ENCODE measurements at regions not wholly inside any gene's neighbourhood (a gene's known extent, or its start where the extent isn't known, plus 50 kb on each side); places are given as distances from the start of the nearest gene placed in this dataset.

DNA sequence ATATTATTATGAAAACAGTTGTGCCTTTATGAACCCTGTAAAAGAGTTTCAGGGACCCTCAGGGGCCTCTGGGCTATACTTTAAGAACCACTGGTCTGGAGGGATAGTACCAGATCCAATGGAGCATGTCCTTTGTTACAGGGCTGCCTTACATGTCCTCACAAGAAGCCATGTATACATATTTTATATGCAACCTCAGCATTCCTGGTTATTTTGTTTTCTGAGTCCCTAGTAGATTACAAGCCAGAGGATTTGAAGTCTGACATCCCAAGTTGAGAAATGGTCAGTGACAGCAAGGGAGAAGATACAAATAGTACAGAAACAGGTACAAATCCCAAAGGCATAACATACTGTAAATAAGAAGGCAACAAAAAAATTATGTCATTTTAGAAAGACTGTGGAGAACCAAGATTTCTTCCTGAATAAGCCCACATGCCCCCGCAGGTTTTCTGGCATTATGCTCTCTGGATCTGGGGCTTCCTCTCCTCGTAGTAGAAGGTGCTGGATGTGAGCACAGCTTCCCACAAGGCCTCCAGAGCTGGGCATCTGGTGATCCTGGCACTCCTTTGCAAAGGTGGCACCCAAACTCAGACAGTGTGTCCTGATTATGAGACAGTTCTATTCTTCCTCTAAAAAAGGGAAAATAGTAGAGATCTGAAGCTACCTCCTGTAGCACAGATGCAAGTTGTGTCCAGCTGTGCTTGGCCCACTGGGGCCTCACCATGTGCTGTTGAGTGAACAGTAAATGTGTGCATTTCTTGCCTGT, 114.0 kb downstream of the NR1D2 start:
- no peak overlapping the region for H3K9ac ChIP-seq (ENCODE audit: insufficient read depth in 1 of 2, low read length in 2 of 2)
- H3K27ac ChIP-seq (ENCODE audit: low read depth in 1 of 2, low read length in 1 of 2), result peak overlapping the region in 1 of 2 donors; percentile 86
- H3K4me3 ChIP-seq, result no peak overlapping the region
- TF ChIP-seq, protein P1, sequence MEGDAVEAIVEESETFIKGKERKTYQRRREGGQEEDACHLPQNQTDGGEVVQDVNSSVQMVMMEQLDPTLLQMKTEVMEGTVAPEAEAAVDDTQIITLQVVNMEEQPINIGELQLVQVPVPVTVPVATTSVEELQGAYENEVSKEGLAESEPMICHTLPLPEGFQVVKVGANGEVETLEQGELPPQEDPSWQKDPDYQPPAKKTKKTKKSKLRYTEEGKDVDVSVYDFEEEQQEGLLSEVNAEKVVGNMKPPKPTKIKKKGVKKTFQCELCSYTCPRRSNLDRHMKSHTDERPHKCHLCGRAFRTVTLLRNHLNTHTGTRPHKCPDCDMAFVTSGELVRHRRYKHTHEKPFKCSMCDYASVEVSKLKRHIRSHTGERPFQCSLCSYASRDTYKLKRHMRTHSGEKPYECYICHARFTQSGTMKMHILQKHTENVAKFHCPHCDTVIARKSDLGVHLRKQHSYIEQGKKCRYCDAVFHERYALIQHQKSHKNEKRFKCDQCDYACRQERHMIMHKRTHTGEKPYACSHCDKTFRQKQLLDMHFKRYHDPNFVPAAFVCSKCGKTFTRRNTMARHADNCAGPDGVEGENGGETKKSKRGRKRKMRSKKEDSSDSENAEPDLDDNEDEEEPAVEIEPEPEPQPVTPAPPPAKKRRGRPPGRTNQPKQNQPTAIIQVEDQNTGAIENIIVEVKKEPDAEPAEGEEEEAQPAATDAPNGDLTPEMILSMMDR (IDR thresholded peaks at IDR 0.05; ENCODE audit: control extremely low read depth, extremely low read depth), result no peak
- ATAC-seq (ENCODE audit: insufficient read depth, low FRiP score) (no peak), DNase-seq (no peak)
- H3K9me3 ChIP-seq (ENCODE audit: control insufficient read depth in 4 of 4, insufficient read depth in 3 of 4, low read length in 3 of 4), result no peaks in the 10 kb centered on the region
- H3K27me3 ChIP-seq (ENCODE audit: control insufficient read depth in 3 of 3, insufficient read depth in 3 of 3, low read length in 2 of 3), result no peaks in the 10 kb centered on the region
- H3K36me3 ChIP-seq (ENCODE audit: control insufficient read depth in 4 of 4, insufficient read depth in 4 of 4, low read length in 4 of 4), result no peaks in the 10 kb centered on the region
- peaks cover 0 to 6% (median 0%) of the 10 kb centered on the region in 5 donors for H3K4me1 ChIP-seq (ENCODE audit: control insufficient read depth in 5 of 5, insufficient read depth in 5 of 5, low read length in 5 of 5)
- WGBS, 2 donors, result 77 to 82% methylated on average over 2 of the region's 2 CpGs

GRCh38 chr3:24060055-24060454, 115.0 kb downstream of the NR1D2 start:
- DNase-seq (peak; percentile 74 to 90 (median 75)), ATAC-seq (ENCODE audit: insufficient read depth, low FRiP score) (peak; percentile 94)
- Histone ChIP-seq H3K4me3 (no peak overlapping the region), H3K27me3 (ENCODE audit: control insufficient read depth in 3 of 3, insufficient read depth in 3 of 3, low read length in 2 of 3) (no peaks in the 10 kb centered on the region), H3K4me1 (ENCODE audit: control insufficient read depth in 5 of 5, insufficient read depth in 5 of 5, low read length in 5 of 5) (peaks cover 0 to 6% (median 0%) of the 10 kb centered on the region in 5 donors), H3K9ac (ENCODE audit: insufficient read depth in 1 of 2, low read length in 2 of 2) (no peak overlapping the region), H3K9me3 (ENCODE audit: control insufficient read depth in 4 of 4, insufficient read depth in 3 of 4, low read length in 3 of 4) (no peaks in the 10 kb centered on the region), H3K27ac (ENCODE audit: low read depth in 1 of 2, low read length in 1 of 2) (no peak overlapping the region), H3K36me3 (ENCODE audit: control insufficient read depth in 4 of 4, insufficient read depth in 4 of 4, low read length in 4 of 4) (no peaks in the 10 kb centered on the region)
- WGBS, 2 donors, result 59 to 75% methylated on average over 3 of the region's 3 CpGs
- TF ChIP-seq, protein P1 (IDR thresholded peaks at IDR 0.05; ENCODE audit: control extremely low read depth, extremely low read depth), result no peak

- peaks cover 0 to 6% (median 0%) of the 10 kb centered on the region in 5 donors for H3K4me1 ChIP-seq (ENCODE audit: control insufficient read depth in 5 of 5, insufficient read depth in 5 of 5, low read length in 5 of 5)
- 36 to 49% methylated on average over 3 of the region's 3 CpGs for WGBS, 2 donors
- TF ChIP-seq, protein P1 (IDR thresholded peaks at IDR 0.05; ENCODE audit: control extremely low read depth, extremely low read depth), result no peak
- H3K27ac ChIP-seq (ENCODE audit: low read depth in 1 of 2, low read length in 1 of 2), result no peak overlapping the region
- ATAC-seq (ENCODE audit: insufficient read depth, low FRiP score), result no peak
- no peak overlapping the region for H3K4me3 ChIP-seq
- no peaks in the 10 kb centered on the region for H3K36me3 ChIP-seq (ENCODE audit: control insufficient read depth in 4 of 4, insufficient read depth in 4 of 4, low read length in 4 of 4)
- H3K9me3 ChIP-seq (ENCODE audit: control insufficient read depth in 4 of 4, insufficient read depth in 3 of 4, low read length in 3 of 4), result no peaks in the 10 kb centered on the region
- H3K9ac ChIP-seq (ENCODE audit: insufficient read depth in 1 of 2, low read length in 2 of 2), result no peak overlapping the region
- no peak for DNase-seq
- H3K27me3 ChIP-seq (ENCODE audit: control insufficient read depth in 3 of 3, insufficient read depth in 3 of 3, low read length in 2 of 3), result no peaks in the 10 kb centered on the region
These were observed 117.8 kb downstream of the NR1D2 start for GRCh38 chr3:24062916-24063315.
